COLO668 (cell line): ENCODE measurements at regions not wholly inside any gene's neighbourhood (a gene's known extent, or its start where the extent isn't known, plus 50 kb on each side); places are given as distances from the start of the nearest gene placed in this dataset.

Experiments used
- DNase-seq: peaks from one replicate; lab custom pipeline; 2025; ENCODE audit not compliant: unreplicated experiment; lab: John Stamatoyannopoulos, UW

- DNase-seq: no peak
These were observed 130.8 kb upstream of the C14orf180 start for GRCh38 chr14:104448721-104449120.

- no peak for DNase-seq
These were observed 128.7 kb upstream of the C14orf180 start for GRCh38 chr14:104450811-104451401.

- DNase-seq: no peak
These were observed 128.1 kb upstream of the C14orf180 start for GRCh38 chr14:104451474-104451873.

GRCh38 chr14:104458845-104459244, 120.7 kb upstream of the C14orf180 start:
- no peak for DNase-seq

GRCh38 chr14:104460791-104461651, 118.5 kb upstream of the C14orf180 start:
- DNase-seq: no peak

- DNase-seq: no peak
These were observed 117.7 kb upstream of the C14orf180 start for GRCh38 chr14:104461676-104462449.

- DNase-seq: no peak
These were observed 116.6 kb upstream of the C14orf180 start for GRCh38 chr14:104462651-104463630.

- DNase-seq: no peak
These were observed 114.7 kb upstream of the C14orf180 start for GRCh38 chr14:104464907-104465306.

GRCh38 chr14:104465482-104466390, 113.8 kb upstream of the C14orf180 start:
- no peak for DNase-seq

- DNase-seq: no peak
These were observed 112.3 kb upstream of the C14orf180 start for GRCh38 chr14:104467236-104467635.

- DNase-seq: no peak
These were observed 111.9 kb upstream of the C14orf180 start for GRCh38 chr14:104467641-104468040.

- no peak for DNase-seq
These were observed 110.0 kb upstream of the C14orf180 start for GRCh38 chr14:104469591-104469990.

- DNase-seq: no peak
These were observed 109.0 kb upstream of the C14orf180 start for GRCh38 chr14:104470588-104470987.

GRCh38 chr14:104471114-104471513, 108.5 kb upstream of the C14orf180 start:
- DNase-seq: no peak

- DNase-seq: no peak
These were observed 107.5 kb upstream of the C14orf180 start for GRCh38 chr14:104472073-104472472.

GRCh38 chr14:104472536-104473243, 106.9 kb upstream of the C14orf180 start:
- DNase-seq: no peak

GRCh38 chr14:104473244-104473565, 106.4 kb upstream of the C14orf180 start:
- no peak for DNase-seq

- DNase-seq: no peak
These were observed 105.7 kb upstream of the C14orf180 start for GRCh38 chr14:104473649-104474494.
